IMR-90 (cell line): ENCODE measurements at regions not wholly inside any gene's neighbourhood (a gene's known extent, or its start where the extent isn't known, plus 50 kb on each side); places are given as distances from the start of the nearest gene placed in this dataset.

Source experiments
- ATAC-seq: fragments of 200-7000 bp; cut with Tn5 transposase; 2 replicates; pipeline ENCODE4 v1.9.1; 2020; ENCODE audit warnings: low read depth, mild to moderate bottlenecking, moderate library complexity
- BruUV-seq: library from RNA; stranded (reverse); fragments of 400-500 nt; replicated peaks from 2 replicates; lab custom pipeline; 2021; lab: Mats Ljungman, UMichigan
- CTCF ChIA-PET: fragments of 300-600 bp; formaldehyde crosslinking; extraction: SDS; loops from one replicate; lab custom pipeline; 2021; ENCODE audit warnings: antibody characterized with exemption; lab: Yijun Ruan, JAX
- POLR2A ChIA-PET: fragments of 300-600 bp; sonication (Branson Sonifier 250); formaldehyde crosslinking; loops from one replicate; lab custom pipeline; 2022; ENCODE audit warnings: antibody characterized with exemption; ENCODE audit not compliant: unreplicated experiment; lab: Charles Lee
- DNase-seq: peaks from one replicate; pipeline ENCODE4 v3.0.0; 2013
- H2AFZ ChIP-seq: replicated peaks from 2 replicates; pipeline ENCODE3; 2013; ENCODE audit warnings: low read length, mild to moderate bottlenecking; ENCODE audit not compliant: poor library complexity
- H2AK5ac ChIP-seq: 2 replicates; pipeline ENCODE4 v1.6.1; 2013; ENCODE audit warnings: low read depth, low read length, inconsistent platforms
- H2AK9ac ChIP-seq: replicated peaks from 2 replicates; pipeline ENCODE3; 2013; ENCODE audit warnings: mild to moderate bottlenecking, low read depth, low read length, moderate library complexity; ENCODE audit not compliant: poor library complexity
- H2BK120ac ChIP-seq: 2 replicates; pipeline ENCODE4 v1.6.1; 2013; ENCODE audit warnings: low read depth, low read length, inconsistent platforms
- H2BK15ac ChIP-seq: 3 replicates; pipeline ENCODE4 v1.6.1; 2013; ENCODE audit warnings: low read depth, low read length, inconsistent platforms
- H2BK20ac ChIP-seq: 2 replicates; pipeline ENCODE4 v1.6.1; 2013; ENCODE audit warnings: low read depth, mild to moderate bottlenecking, inconsistent platforms, low read length, moderate library complexity
- H2BK5ac ChIP-seq: 2 replicates; pipeline ENCODE4 v1.6.1; 2013; ENCODE audit warnings: mild to moderate bottlenecking, low read depth, low read length, inconsistent platforms; ENCODE audit not compliant: poor library complexity, severe bottlenecking
- H3K14ac ChIP-seq: replicated peaks from 2 replicates; pipeline ENCODE4 v1.6.1; 2013; ENCODE audit warnings: low read depth, low read length, inconsistent platforms
- H3K18ac ChIP-seq: 2 replicates; pipeline ENCODE4 v1.6.1; 2013; ENCODE audit warnings: low read depth, low read length, control low read depth
- H3K23ac ChIP-seq: 2 replicates; pipeline ENCODE4 v1.6.1; 2013; ENCODE audit warnings: low read depth, low read length, inconsistent platforms
- H3K27ac ChIP-seq: 2 replicates; pipeline ENCODE4 v1.5.1; 2013; ENCODE audit warnings: mild to moderate bottlenecking, control low read depth, low read length; ENCODE audit not compliant: insufficient read depth
- H3K27me3 ChIP-seq: 2 replicates; pipeline ENCODE4 v1.6.1; 2013; ENCODE audit warnings: low read length; ENCODE audit not compliant: control insufficient read depth, insufficient read depth
- H3K36me3 ChIP-seq: 2 replicates; pipeline ENCODE4 v1.6.1; 2013; ENCODE audit warnings: low read length, mixed read lengths; ENCODE audit not compliant: control insufficient read depth, insufficient read depth
- H3K4ac ChIP-seq: 2 replicates; pipeline ENCODE4 v1.6.1; 2013; ENCODE audit warnings: low read depth, low read length, inconsistent platforms
- H3K4me1 ChIP-seq: 2 replicates; pipeline ENCODE4 v1.6.1; 2013; ENCODE audit warnings: low read length, mixed read lengths; ENCODE audit not compliant: control insufficient read depth, insufficient read depth
- H3K4me2 ChIP-seq: 2 replicates; pipeline ENCODE4 v1.6.1; 2013; ENCODE audit warnings: low read depth, mild to moderate bottlenecking, control low read depth, low read length, moderate library complexity
- H3K4me3 ChIP-seq: 2 replicates; pipeline ENCODE4 v1.5.1; 2013; ENCODE audit warnings: low read depth, mild to moderate bottlenecking, control low read depth, low read length, moderate library complexity; ENCODE audit not compliant: insufficient read depth
- H3K56ac ChIP-seq: 2 replicates; pipeline ENCODE4 v1.6.1; 2013; ENCODE audit warnings: low read length, inconsistent platforms; ENCODE audit not compliant: insufficient read depth; ENCODE audit errors: extremely low read depth
- H3K79me1 ChIP-seq, 2 experiments: 2 replicates each; pipeline ENCODE4 v1.6.1; 2013; ENCODE audit warnings: low read length in 2 of 2, inconsistent platforms in 1 of 2, low read depth in 1 of 2
- H3K9ac ChIP-seq: 2 replicates; pipeline ENCODE4 v1.6.1; 2013; ENCODE audit warnings: low read depth, low read length, control low read depth
- H3K9me1 ChIP-seq: 2 replicates; pipeline ENCODE4 v1.6.1; 2013; ENCODE audit warnings: low read length, inconsistent platforms; ENCODE audit not compliant: insufficient read depth
- H3K9me3 ChIP-seq: 2 replicates; pipeline ENCODE4 v1.6.1; 2013; ENCODE audit warnings: low read length; ENCODE audit not compliant: control insufficient read depth, insufficient read depth
- H4K20me1 ChIP-seq: 2 replicates; pipeline ENCODE4 v1.6.1; 2013; ENCODE audit warnings: low read length, inconsistent platforms; ENCODE audit not compliant: insufficient read depth
- H4K5ac ChIP-seq: 2 replicates; pipeline ENCODE4 v1.6.1; 2013; ENCODE audit warnings: mild to moderate bottlenecking, low read depth, low read length, control low read depth
- H4K8ac ChIP-seq, 2 experiments: 2 replicates each; pipeline ENCODE4 v1.6.1; 2013; ENCODE audit warnings: low read depth in 2 of 2, low read length in 2 of 2, control low read depth in 1 of 2, inconsistent platforms in 1 of 2
- H4K91ac ChIP-seq: 2 replicates; pipeline ENCODE4 v1.6.1; 2013; ENCODE audit warnings: low read depth, low read length, inconsistent platforms; ENCODE audit not compliant: insufficient read depth
- BHLHE40 ChIP-seq: fragments of 150-350 bp; IDR thresholded peaks from 2 replicates; pipeline ENCODE4 v1.6.1; 2016; ENCODE audit warnings: mild to moderate bottlenecking, low read depth, low read length
- CEBPB ChIP-seq: IDR thresholded peaks from 2 replicates; pipeline ENCODE4 v1.6.1; 2012; ENCODE audit warnings: low read depth, low read length, improper control_type of control experiment
- CHD1 ChIP-seq: IDR thresholded peaks from 2 replicates; pipeline ENCODE4 v1.6.1; 2012; ENCODE audit warnings: low read depth, low read length, improper control_type of control experiment
- CTCF ChIP-seq: conservative IDR thresholded peaks from 2 replicates; pipeline ENCODE4 v1.5.1; 2012; ENCODE audit warnings: mild to moderate bottlenecking, low read depth, low read length, improper control_type of control experiment
- ELK1 ChIP-seq: fragments of 150-350 bp; IDR thresholded peaks from 2 replicates; pipeline ENCODE4 v1.6.1; 2016; ENCODE audit warnings: low read depth, mild to moderate bottlenecking, low read length, moderate library complexity, borderline replicate concordance
- FOS ChIP-seq: fragments of 150-350 bp; IDR thresholded peaks from 2 replicates; pipeline ENCODE4 v1.6.1; 2016; ENCODE audit warnings: low read depth, low read length
- MAFK ChIP-seq: IDR thresholded peaks from 2 replicates; pipeline ENCODE4 v1.6.1; 2012; ENCODE audit warnings: low read depth, low read length, improper control_type of control experiment
- MAZ ChIP-seq: IDR thresholded peaks from 2 replicates; pipeline ENCODE4 v1.6.1; 2012; ENCODE audit warnings: low read depth, mild to moderate bottlenecking, low read length, improper control_type of control experiment, moderate library complexity, borderline replicate concordance
- MXI1 ChIP-seq: IDR thresholded peaks from 2 replicates; pipeline ENCODE4 v1.6.1; 2012; ENCODE audit warnings: low read depth, mild to moderate bottlenecking, low read length, moderate library complexity, borderline replicate concordance
- NFE2L2 ChIP-seq: fragments of 150-350 bp; IDR thresholded peaks from 2 replicates; pipeline ENCODE4 v1.6.1; 2016; ENCODE audit warnings: low read depth, mild to moderate bottlenecking, low read length
- POLR2A ChIP-seq: IDR thresholded peaks from 2 replicates; pipeline ENCODE4 v1.6.1; 2012; ENCODE audit warnings: mild to moderate bottlenecking, low read depth, low read length
- RAD21 ChIP-seq: IDR thresholded peaks from 2 replicates; pipeline ENCODE4 v1.6.1; 2012; ENCODE audit warnings: low read length, improper control_type of control experiment
- RCOR1 ChIP-seq: IDR thresholded peaks from 2 replicates; pipeline ENCODE4 v1.6.1; 2012; ENCODE audit warnings: mild to moderate bottlenecking, low read length, improper control_type of control experiment; ENCODE audit not compliant: insufficient replicate concordance
- RFX5 ChIP-seq: IDR thresholded peaks from 2 replicates; pipeline ENCODE4 v1.8.0; 2012; ENCODE audit warnings: low read depth, mild to moderate bottlenecking, low read length, moderate library complexity
- SMC3 ChIP-seq: fragments of 150-350 bp; IDR thresholded peaks from 2 replicates; pipeline ENCODE4 v1.6.1; 2016; ENCODE audit warnings: low read depth, mild to moderate bottlenecking, antibody characterized with exemption, low read length, moderate library complexity
- USF2 ChIP-seq: fragments of 150-350 bp; IDR thresholded peaks from 2 replicates; pipeline ENCODE4 v1.6.1; 2017; ENCODE audit warnings: mild to moderate bottlenecking, antibody characterized with exemption, low read length, low read depth
- dilution Hi-C: fragments of 300-500 bp; cut with HindIII; formaldehyde crosslinking; loops from one replicate; pipeline ENCODE4 v1.14.3; 2018; ENCODE audit warnings: low sequenced_read_pairs; ENCODE audit not compliant: unreplicated experiment
- in situ Hi-C: fragments of 300-500 bp; cut with MboI; formaldehyde crosslinking; loops from 3 replicates; pipeline ENCODE4 v1.14.3; 2019; ENCODE audit warnings: low sequenced_read_pairs, inconsistent platforms, mixed read lengths
- intact Hi-C: fragments of 100-400 bp; cut with micrococcal nuclease; formaldehyde crosslinking; loops from 2 replicates; pipeline ENCODE4 v1.10.0; 2022

DNA sequence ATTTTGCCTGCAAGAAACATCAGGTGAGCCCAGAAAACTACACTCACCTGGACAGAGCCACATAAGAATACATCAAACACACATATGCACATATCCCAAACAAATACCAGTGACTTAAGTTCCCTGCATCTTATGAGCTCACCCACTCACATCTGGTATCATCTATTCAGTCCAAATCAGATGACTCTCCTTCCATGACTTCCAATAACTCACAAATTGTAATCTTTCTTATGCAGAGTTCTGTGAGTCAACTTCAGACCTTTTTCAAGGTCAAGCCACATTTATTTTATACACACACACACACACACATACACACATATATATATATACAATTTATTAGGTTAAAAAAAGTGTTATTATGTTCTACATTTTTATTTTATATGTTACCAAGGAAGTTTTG is 1711.9 kb upstream of the CDH9 start:
- no peaks in the 10 kb centered on the region for H3K9me1 ChIP-seq
- H3K14ac ChIP-seq = no peak overlapping the region
- H4K5ac ChIP-seq = no peak overlapping the region
- ChIA-PET CTCF (no interaction called here), POLR2A (no interaction called here)
- H3K9ac ChIP-seq = no peak overlapping the region
- no peak overlapping the region for H3K27ac ChIP-seq
- no peaks in the 10 kb centered on the region for H3K4me1 ChIP-seq
- no peak overlapping the region for H3K4ac ChIP-seq
- H2BK15ac ChIP-seq = no peak overlapping the region
- no peak overlapping the region for H3K56ac ChIP-seq
- TF ChIP-seq BHLHE40 (no peak), RFX5 (no peak), RCOR1 (no peak), CHD1 (no peak), CEBPB (no peak), SMC3 (no peak), MAFK (no peak), POLR2A (no peak), FOS (no peak), USF2 (no peak), ELK1 (no peak), RAD21 (no peak), MAZ (no peak), NFE2L2 (no peak), MXI1 (no peak), CTCF (no peak)
- DNase-seq = no peak
- dilution Hi-C loops (no loop called here), intact Hi-C loops (no loop called here), in situ Hi-C loops (no loop called here)
- no peak overlapping the region for H4K91ac ChIP-seq
- H2BK5ac ChIP-seq = no peak overlapping the region
- no peaks in the 10 kb centered on the region for H3K79me1 ChIP-seq
- no peaks in the 10 kb centered on the region for H4K20me1 ChIP-seq
- no peak overlapping the region for H2BK120ac ChIP-seq
- H3K27me3 ChIP-seq = no peaks in the 10 kb centered on the region
- no peak overlapping the region for H3K23ac ChIP-seq
- H3K18ac ChIP-seq = no peak overlapping the region
- H2BK20ac ChIP-seq = no peak overlapping the region
- H2AK5ac ChIP-seq = no peak overlapping the region
- no peaks in the 10 kb centered on the region for H3K36me3 ChIP-seq
- no peak overlapping the region for H4K8ac ChIP-seq
- ATAC-seq = no peak
- H3K4me2 ChIP-seq = no peak overlapping the region
- no TSS peak for BruUV-seq
- no peak overlapping the region for H2AK9ac ChIP-seq
- no peak overlapping the region for H2AFZ ChIP-seq
- no peak overlapping the region for H3K4me3 ChIP-seq
- H3K9me3 ChIP-seq = 0 out of 2 replicates have a peak, but pooled peaks cover 1% of the 10 kb centered on the region
